H1 (cell line): ENCODE measurements at regions not wholly inside any gene's neighbourhood (a gene's known extent, or its start where the extent isn't known, plus 50 kb on each side); places are given as distances from the start of the nearest gene placed in this dataset.

Source experiments
- CTCF ChIA-PET: fragments of 300-600 bp; sonication (Branson Sonifier 250); formaldehyde crosslinking; loops from one replicate; lab custom pipeline; 2021; ENCODE audit not compliant: partially characterized antibody; lab: Charles Lee
- POLR2A ChIA-PET: fragments of 300-600 bp; sonication (Branson Sonifier 250); formaldehyde crosslinking; loops from one replicate; lab custom pipeline; 2021; ENCODE audit warnings: inconsistent platforms; ENCODE audit not compliant: partially characterized antibody; lab: Charles Lee
- DNase-seq, 2 experiments: peaks; one replicate each; pipeline versions ENCODE4 v3.0.0 to v3.0.0-alpha.2; 2010 to 2022; ENCODE audit warnings: low spot score in 2 of 2, low read depth in 1 of 2, mixed read lengths in 1 of 2
- FAIRE-seq: peaks from 2 replicates; lab custom pipeline; 2011; peaks lifted over from hg19 to GRCh38; lab: Jason Lieb, UNC
- H2AFZ ChIP-seq: 2 replicates; pipeline ENCODE4 v1.8.1; 2012; ENCODE audit warnings: low read length, inconsistent platforms
- H2AK5ac ChIP-seq: 2 replicates; pipeline ENCODE4 v1.6.1; 2013; ENCODE audit warnings: low read depth, low read length
- H2BK120ac ChIP-seq: replicated peaks from 2 replicates; pipeline ENCODE3; 2013; ENCODE audit warnings: low read depth, low read length, inconsistent platforms
- H2BK12ac ChIP-seq: 2 replicates; pipeline ENCODE4 v1.6.1; 2013; ENCODE audit warnings: low read depth, low read length
- H2BK15ac ChIP-seq: 2 replicates; pipeline ENCODE4 v1.6.1; 2013; ENCODE audit warnings: low read length
- H2BK20ac ChIP-seq: 2 replicates; pipeline ENCODE4 v1.6.1; 2013; ENCODE audit warnings: low read length
- H2BK5ac ChIP-seq: 2 replicates; pipeline ENCODE4 v1.6.1; 2013; ENCODE audit warnings: low read depth, low read length
- H3K14ac ChIP-seq: 2 replicates; pipeline ENCODE4 v1.6.1; 2013; ENCODE audit warnings: inconsistent platforms; ENCODE audit not compliant: insufficient read length
- H3K18ac ChIP-seq: 2 replicates; pipeline ENCODE4 v1.6.1; 2013; ENCODE audit warnings: low read length; ENCODE audit errors: extremely low read depth
- H3K23ac ChIP-seq: 2 replicates; pipeline ENCODE4 v1.6.1; 2013; ENCODE audit warnings: inconsistent platforms; ENCODE audit not compliant: insufficient read length
- H3K23me2 ChIP-seq: 2 replicates; pipeline ENCODE4 v1.6.1; 2013; ENCODE audit warnings: low read depth, low read length
- H3K27ac ChIP-seq: 2 replicates; pipeline ENCODE4 v1.6.1; 2011; ENCODE audit warnings: low read depth, low read length, inconsistent platforms
- H3K27me3 ChIP-seq, 4 experiments: replicated peaks in 1 of 4; 1 replicate in 1 of 4; 2 replicates in 3 of 4; pipeline versions ENCODE4 v1.6.1 to v1.8.1; 2011 to 2013; ENCODE audit warnings: low read length in 3 of 4, mild to moderate bottlenecking in 3 of 4, inconsistent platforms in 2 of 4, mixed read lengths in 2 of 4, moderate library complexity in 1 of 4; ENCODE audit not compliant: control insufficient read depth in 3 of 4, insufficient read depth in 3 of 4; ENCODE audit errors: extremely low read depth in 1 of 4
- H3K36me3 ChIP-seq, 4 experiments: 2 replicates each; pipeline versions ENCODE4 v1.6.1 to v1.8.1; 2011 to 2013; ENCODE audit warnings: mild to moderate bottlenecking in 4 of 4, low read length in 3 of 4, moderate library complexity in 2 of 4, control low read depth in 1 of 4, inconsistent platforms in 1 of 4; ENCODE audit not compliant: insufficient read depth in 4 of 4, control insufficient read depth in 2 of 4
- H3K4ac ChIP-seq: replicated peaks from 2 replicates; pipeline ENCODE3; 2013; ENCODE audit warnings: low read length, low read depth, mixed read lengths, inconsistent platforms; ENCODE audit not compliant: insufficient read length
- H3K4me1 ChIP-seq, 4 experiments: replicated peaks in 1 of 4; 1 replicate in 1 of 4; 2 replicates in 3 of 4; pipeline versions ENCODE4 v1.6.1 to v1.8.1; 2011 to 2013; ENCODE audit warnings: low read length in 3 of 4, inconsistent platforms in 2 of 4, mixed read lengths in 1 of 4; ENCODE audit not compliant: insufficient read depth in 4 of 4, control insufficient read depth in 3 of 4
- H3K4me2 ChIP-seq, 2 experiments: 2 replicates each; pipeline versions ENCODE4 v1.6.1 to v1.8.1; 2011 to 2013; ENCODE audit warnings: low read depth in 2 of 2, low read length in 2 of 2, control low read depth in 1 of 2, inconsistent platforms in 1 of 2, mild to moderate bottlenecking in 1 of 2; ENCODE audit not compliant: insufficient read depth in 1 of 2
- H3K4me3 ChIP-seq, 4 experiments: fragments of 200-600, 300-600 bp in 1 of 4; sonication (generic), shearing (Covaris generic), sonication (Bioruptor Twin) in 1 of 4; 2 replicates each; pipeline versions ENCODE4 v1.5.1 to v1.8.1; 2011 to 2016; ENCODE audit warnings: low read length in 4 of 4, low read depth in 3 of 4, control low read depth in 2 of 4, inconsistent platforms in 2 of 4, mild to moderate bottlenecking in 2 of 4, mixed read lengths in 1 of 4, moderate library complexity in 1 of 4; ENCODE audit not compliant: insufficient read depth in 2 of 4; ENCODE audit errors: extremely low read depth in 1 of 4
- H3K56ac ChIP-seq: replicated peaks from 2 replicates; pipeline ENCODE3; 2013; ENCODE audit warnings: low read depth, mild to moderate bottlenecking, mixed read lengths, low read length, inconsistent platforms; ENCODE audit not compliant: insufficient read length
- H3K79me1 ChIP-seq: 2 replicates; pipeline ENCODE4 v1.6.1; 2013; ENCODE audit warnings: low read depth, low read length, control low read depth
- H3K79me2 ChIP-seq, 2 experiments: 2 replicates each; pipeline versions ENCODE4 v1.6.1 to v1.8.1; 2012 to 2013; ENCODE audit warnings: low read length in 2 of 2, mild to moderate bottlenecking in 2 of 2, inconsistent platforms in 1 of 2; ENCODE audit not compliant: insufficient read depth in 2 of 2, control insufficient read depth in 1 of 2
- H3K9ac ChIP-seq, 4 experiments: replicated peaks in 1 of 4; 1 replicate in 1 of 4; 2 replicates in 3 of 4; pipeline versions ENCODE4 v1.6.1 to v1.8.1; 2011 to 2013; ENCODE audit warnings: low read depth in 3 of 4, low read length in 3 of 4, control low read depth in 2 of 4, mild to moderate bottlenecking in 2 of 4, moderate library complexity in 2 of 4, inconsistent platforms in 1 of 4; ENCODE audit errors: extremely low read depth in 1 of 4
- H3K9me3 ChIP-seq, 2 experiments: 2 replicates each; pipeline versions ENCODE4 v1.6.1 to v1.8.1; 2012 to 2013; ENCODE audit warnings: mild to moderate bottlenecking in 2 of 2, moderate library complexity in 2 of 2, control low read depth in 1 of 2, inconsistent platforms in 1 of 2, low read depth in 1 of 2, low read length in 1 of 2, mixed read lengths in 1 of 2; ENCODE audit not compliant: insufficient read depth in 2 of 2
- H4K20me1 ChIP-seq, 2 experiments: replicated peaks in 1 of 2; 2 replicates each; pipeline versions ENCODE3 to v1.8.1; 2011 to 2013; ENCODE audit warnings: inconsistent platforms in 2 of 2, low read length in 2 of 2, mild to moderate bottlenecking in 1 of 2; ENCODE audit not compliant: insufficient read depth in 2 of 2, control insufficient read depth in 1 of 2
- H4K5ac ChIP-seq: 2 replicates; pipeline ENCODE4 v1.6.1; 2013; ENCODE audit warnings: low read length, low read depth, mixed read lengths, inconsistent platforms; ENCODE audit not compliant: insufficient read length
- H4K8ac ChIP-seq: 2 replicates; pipeline ENCODE4 v1.8.0; 2013; ENCODE audit warnings: mild to moderate bottlenecking, moderate library complexity, low read length, inconsistent platforms; ENCODE audit not compliant: insufficient read depth; ENCODE audit errors: extremely low read depth
- H4K91ac ChIP-seq: replicated peaks from 2 replicates; pipeline ENCODE3; 2013; ENCODE audit warnings: low read length, mixed read lengths, inconsistent platforms; ENCODE audit not compliant: insufficient read length
- WGBS, 2 experiments: shearing (Covaris generic) in 1 of 2; methylation state at CpG; one replicate each; pipeline versions ENCODE4 v1.1.6 to v1.1.7; 2013 to 2015; ENCODE audit warnings: low lambda C conversion rate in 2 of 2, mixed read lengths in 2 of 2, inconsistent platforms in 1 of 2, low coverage in 1 of 2, missing lambda C conversion rate in 1 of 2; ENCODE audit not compliant: insufficient replicate concordance in 2 of 2, insufficient coverage in 1 of 2, insufficient read length in 1 of 2; ENCODE audit errors: extremely low coverage in 1 of 2, missing lambda C conversion rate in 1 of 2; 5-methylcytosine and 5-hydroxymethylcytosine counted together

GRCh38 chr2:120859128-120859527, 123.5 kb downstream of the GLI2 start:
- H3K4me2 ChIP-seq = peak overlapping the region in 1 of 2 experiments; percentile 4; a peak in 1 of 4 replicates

More at GRCh38 chr2:120859128-120859527, 123.5 kb downstream of the GLI2 start:
- Histone ChIP-seq H3K4ac (no peak overlapping the region), H3K4me1 (peaks cover 5 to 33% (median 24%) of the 10 kb centered on the region in 4 experiments), H3K23me2 (peaks cover 3% of the 10 kb centered on the region; the same call in 1 of the 2 replicates), H3K23ac (no peak overlapping the region), H3K14ac (no peak overlapping the region), H3K18ac (peak overlapping the region; percentile 71; the same call in 1 of the 2 replicates), H2BK20ac (no peak overlapping the region), H2BK5ac (peak overlapping the region; percentile 66), H2BK15ac (no peak overlapping the region), H4K8ac (no peak overlapping the region; the same call in 1 of the 2 replicates), H3K27me3 (no peaks in the 10 kb centered on the region), H2AK5ac (0 out of 2 replicates have a peak overlapping the region, but pooled peaks have one; percentile 9), H3K36me3 (no peaks in the 10 kb centered on the region; a peak in 1 of 8 replicates), H3K9ac (no peak overlapping the region), H4K5ac (no peak overlapping the region), H4K20me1 (peaks cover 18 to 27% of the 10 kb centered on the region in 2 experiments), H3K79me1 (peaks cover 15% of the 10 kb centered on the region), H4K91ac (no peak overlapping the region), H2AFZ (no peak overlapping the region), H3K27ac (no peak overlapping the region), H3K4me3 (no peak overlapping the region), H3K56ac (no peak overlapping the region), H2BK12ac (no peak overlapping the region), H2BK120ac (no peak overlapping the region), H3K79me2 (peaks cover 0 to 48% of the 10 kb centered on the region in 2 experiments; a peak in 1 of 4 replicates), H3K9me3 (no peaks in the 10 kb centered on the region)
- DNase-seq (no peak), FAIRE-seq (peak; percentile 28)
- 36% methylated on average over 4 of the region's 4 CpGs; no CpG with 5 or more reads in 1 of the 2 experiments for WGBS, 2 experiments
- POLR2A ChIA-PET = interaction anchor here (0.7 to 2.6 kb wide), 6 partner anchors 9 to 216 kb away, joined by 3 to 10 read pairs (median 4); no protein-coding TSS in a partner anchor
- CTCF ChIA-PET = interaction anchor here (0.6 to 13.2 kb wide), 7 partner anchors 12 to 350 kb away, joined by 3 to 158 read pairs (median 14); no protein-coding TSS in a partner anchor
